ENCODE measurements at regions not wholly inside any gene's neighbourhood (a gene's known extent, or its start where the extent isn't known, plus 50 kb on each side); places are given as distances from the start of the nearest gene placed in this dataset.
"Not testable (repeated sequence)": the region's sequence is repeated elsewhere in the genome, so short reads cannot be mapped to it uniquely, and the experiment has no call there.

DNA sequence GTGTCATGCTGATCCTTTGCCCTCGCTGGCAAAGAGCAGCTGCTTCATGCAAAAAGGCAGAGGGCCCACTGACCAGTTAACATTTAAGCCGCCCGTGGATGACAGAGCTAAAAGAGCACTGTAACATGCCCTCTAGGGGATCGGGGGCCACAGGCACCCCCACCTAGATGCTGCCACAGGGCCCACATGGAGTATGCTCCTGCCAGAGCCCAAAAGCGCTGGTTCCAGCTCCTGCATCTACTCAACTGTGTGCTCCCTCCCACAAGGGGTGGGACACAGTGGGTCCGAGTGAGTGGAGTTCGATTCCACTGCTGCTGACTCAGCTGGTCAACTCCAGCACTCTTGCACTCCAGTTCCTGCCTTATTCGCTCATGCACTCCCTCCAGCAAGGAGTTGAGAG, 199.8 kb upstream of the CNTNAP2 start:
- DNase-seq: no peak

DNA sequence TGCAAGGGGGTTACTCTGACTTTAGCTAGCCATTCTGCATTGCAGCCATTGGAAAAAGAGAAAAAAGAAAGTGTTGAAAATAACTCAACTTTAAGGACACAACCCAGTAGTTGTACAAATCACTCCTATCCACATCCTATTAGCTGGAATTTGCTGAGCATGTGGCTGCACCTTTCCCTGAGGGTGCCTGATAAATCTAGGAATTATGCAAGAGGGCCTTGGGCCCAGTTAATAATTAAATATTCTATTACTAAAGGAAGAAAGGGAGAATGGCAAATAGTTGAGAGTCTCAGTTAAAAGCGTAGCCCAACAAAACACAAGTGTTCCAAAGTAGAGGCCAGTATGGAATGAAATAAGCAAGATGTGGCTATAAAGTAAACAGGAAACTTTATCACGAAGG, 200.9 kb upstream of the CNTNAP2 start:
- no peak for DNase-seq

DNA sequence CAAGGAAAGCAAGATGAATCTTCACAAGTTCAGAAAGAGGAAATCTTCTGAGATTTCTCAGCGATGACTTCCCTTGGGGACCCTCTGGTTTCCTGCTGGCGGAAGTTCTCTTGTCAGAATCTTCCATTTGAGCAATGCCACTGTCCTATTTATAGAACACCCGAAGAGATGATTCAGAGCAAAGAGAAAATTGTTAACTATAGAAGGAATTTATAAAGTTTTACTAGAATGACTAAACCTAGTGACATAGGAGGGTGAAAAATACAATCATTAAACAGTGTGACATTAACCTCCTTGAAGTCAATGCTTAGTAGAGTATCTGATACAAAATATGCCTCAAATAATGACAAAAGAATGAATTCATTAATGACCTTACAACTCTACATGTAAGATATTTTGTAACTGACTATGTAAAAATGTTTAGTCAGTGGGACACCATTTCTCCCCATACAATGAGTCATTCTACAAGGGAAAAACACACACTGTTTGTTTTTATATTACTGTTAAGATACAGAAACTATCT, 206.5 kb upstream of the CNTNAP2 start:
- DNase-seq: no peak

DNA sequence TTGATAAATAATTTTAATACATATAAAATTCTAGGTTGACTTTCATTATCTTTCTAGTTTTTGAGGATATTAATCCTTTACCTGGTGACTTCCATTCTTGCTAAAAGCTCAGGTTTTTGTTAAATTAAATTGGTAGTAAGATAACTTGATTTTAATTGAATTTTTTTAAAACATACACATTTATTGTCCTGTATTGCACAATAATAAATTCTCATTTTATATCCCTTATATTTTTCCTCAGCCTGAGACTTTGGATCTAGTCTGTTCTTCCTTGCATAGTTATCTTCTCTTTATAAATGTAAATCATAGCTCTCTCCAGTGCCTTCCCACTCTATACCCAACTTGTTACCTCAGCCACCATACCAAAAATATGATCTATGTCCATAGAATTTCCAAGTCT, 212.9 kb upstream of the CNTNAP2 start:
- no peak for DNase-seq

DNA sequence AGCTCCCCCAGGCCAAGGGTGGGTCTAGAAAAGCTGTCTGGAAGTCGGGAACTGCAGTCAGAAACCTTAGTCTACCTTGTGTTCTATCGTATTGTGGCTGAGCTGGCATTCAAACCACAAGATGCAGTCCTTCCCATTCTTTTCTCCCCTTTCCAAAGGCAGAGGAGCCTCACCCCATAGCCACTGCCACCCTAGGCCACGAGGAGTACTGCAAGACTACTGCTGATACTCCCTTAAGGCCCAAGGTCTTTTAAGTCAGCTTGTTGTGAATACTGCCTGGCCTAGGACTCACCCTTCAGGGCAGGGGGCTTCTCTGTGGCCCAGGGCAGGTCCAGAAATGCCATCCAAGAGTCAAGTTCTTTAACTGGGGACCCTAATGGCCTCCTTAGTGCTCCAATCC, 214.5 kb upstream of the CNTNAP2 start:
- no peak for DNase-seq

DNA sequence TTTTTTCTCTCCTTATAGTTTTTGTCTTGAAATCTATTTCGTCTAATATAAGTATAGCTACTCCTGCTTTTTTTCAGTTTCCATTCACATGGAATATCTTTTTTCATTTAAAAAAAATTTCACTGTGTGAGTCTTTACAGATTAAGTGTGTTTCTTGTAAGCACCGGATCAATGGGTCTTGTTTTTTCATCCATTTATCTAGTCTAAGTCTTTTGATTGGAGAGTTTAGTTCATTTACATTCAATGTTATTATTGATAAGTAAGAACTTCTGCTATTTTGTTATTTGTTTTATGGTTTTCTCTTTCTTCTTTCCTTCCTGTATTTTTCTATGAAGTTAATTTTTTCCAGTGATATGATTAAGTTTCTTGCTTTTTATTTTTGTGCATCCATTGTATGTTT, 216.7 kb upstream of the CNTNAP2 start:
- DNase-seq: no peak

DNA sequence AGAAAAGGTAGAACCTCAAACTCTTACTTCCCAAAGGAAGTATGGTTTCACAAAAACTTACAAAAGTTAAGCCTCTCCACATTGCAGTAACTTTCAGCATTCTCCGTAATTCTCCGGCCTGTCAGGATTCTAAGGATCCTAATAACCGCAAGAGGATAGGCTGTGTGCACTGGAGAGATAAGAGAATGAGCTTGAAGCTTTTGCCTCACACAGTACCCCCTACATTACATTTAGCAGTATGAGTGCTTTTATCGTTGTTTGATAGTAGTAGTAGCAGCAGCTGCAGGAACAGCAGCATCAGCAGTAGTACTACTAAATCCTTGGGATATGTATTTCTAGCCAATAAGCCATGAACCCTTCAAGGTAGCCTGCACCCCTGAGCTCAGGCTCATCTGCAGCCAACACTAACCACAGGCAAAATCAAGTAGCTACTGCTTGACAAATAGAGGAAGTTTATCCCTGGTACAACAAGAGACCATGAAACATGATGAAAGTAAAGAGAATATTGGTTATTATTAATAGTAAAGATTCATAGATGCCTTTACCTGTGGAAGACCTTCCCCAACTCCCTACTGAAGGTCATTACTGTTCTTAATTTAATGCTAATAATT, 222.6 kb upstream of the CNTNAP2 start:
- DNase-seq: no peak

DNA sequence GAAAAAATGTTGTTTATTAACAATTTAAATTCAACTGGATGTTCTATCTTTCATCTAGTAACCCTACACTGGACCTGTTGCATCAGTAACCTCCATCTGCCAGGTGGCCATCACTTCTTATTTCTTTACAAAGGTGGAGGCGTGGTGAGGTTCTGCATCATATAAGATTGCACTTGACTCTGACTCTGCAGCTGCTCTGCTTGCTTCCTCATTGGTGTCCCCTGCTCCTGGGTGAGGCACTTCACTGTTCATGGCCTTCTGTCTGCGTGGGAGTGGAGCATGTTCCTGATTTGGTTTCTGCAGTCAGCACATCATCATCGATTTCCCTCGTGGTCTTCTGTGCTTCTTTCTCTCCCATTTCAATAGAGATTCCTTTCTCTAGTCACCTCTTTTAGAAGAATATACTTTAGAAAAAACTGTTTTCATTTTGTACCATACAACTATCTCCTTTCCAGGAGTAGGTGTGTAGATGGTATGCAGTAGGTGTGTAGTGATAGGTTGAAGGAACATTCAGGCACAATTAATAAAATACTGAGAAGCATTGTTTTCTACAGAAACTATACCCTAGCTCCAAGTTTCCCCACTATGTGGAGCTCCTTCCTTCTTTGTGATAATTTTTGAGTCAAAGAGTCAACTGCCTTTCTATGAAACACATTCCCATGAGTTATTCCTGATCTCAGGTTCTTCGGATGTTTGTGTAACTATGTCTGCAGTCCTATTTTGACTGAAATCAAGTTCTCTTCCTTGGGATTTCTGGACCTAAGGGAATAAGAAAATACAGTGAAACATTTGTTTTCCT, 231.7 kb upstream of the CNTNAP2 start:
- DNase-seq: no peak

DNA sequence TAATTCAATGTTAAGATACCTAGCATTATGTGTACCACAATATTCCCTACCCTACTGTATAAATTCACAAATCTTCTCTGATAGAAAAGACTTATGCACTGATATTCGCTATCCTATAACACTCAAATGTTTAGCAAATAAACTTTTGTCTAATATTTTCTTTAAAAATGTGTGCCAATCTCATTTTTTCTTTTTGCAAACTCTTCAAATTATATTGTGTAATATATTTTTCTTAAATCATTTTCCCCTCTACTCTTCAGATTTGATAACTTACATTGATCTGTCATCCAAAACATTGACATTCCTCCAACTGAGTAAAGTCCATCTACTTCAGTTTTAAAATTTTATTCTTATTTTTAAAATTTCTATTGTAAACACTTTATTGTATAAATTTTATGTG, 240.2 kb upstream of the CNTNAP2 start:
- DNase-seq: no peak

DNA sequence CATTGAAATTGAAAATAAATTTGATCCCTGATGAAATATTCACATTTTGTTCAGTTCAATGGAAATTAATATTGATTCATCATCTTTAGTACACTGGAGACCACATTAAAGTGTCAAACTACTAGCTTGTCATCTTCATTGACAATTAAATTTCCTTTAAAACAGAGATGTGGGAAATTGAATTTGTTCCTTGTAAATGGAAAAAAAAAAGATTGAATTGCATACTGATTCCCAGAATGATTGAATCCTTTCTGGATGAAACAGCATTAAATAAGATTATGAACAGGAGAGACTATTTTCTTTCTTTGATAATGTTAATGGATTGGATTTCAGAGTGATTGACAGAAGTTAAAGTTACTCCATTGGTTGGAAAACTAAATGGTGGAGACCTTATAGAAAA, 241.3 kb upstream of the CNTNAP2 start:
- DNase-seq: no peak

DNA sequence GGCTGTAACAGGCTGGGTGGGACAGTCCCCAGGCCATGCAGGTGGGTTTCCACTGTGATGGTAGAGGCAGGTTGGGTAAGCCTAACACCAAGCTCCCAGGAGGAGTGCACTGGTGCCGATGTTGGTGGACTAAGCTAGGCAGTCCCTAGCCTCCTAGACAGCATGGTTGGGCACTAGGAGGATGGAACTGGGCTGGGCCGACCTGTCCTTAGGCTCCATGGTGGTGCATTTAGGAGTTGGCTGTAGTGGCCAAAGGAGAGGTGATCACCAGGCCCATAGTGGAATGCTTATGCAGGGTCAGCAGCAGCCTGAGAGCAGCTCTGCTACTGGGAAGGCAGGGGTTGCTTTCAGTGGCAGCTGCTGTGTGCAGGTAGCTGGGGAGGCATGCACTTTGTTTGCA, 247.7 kb upstream of the CNTNAP2 start:
- DNase-seq: no peak

DNA sequence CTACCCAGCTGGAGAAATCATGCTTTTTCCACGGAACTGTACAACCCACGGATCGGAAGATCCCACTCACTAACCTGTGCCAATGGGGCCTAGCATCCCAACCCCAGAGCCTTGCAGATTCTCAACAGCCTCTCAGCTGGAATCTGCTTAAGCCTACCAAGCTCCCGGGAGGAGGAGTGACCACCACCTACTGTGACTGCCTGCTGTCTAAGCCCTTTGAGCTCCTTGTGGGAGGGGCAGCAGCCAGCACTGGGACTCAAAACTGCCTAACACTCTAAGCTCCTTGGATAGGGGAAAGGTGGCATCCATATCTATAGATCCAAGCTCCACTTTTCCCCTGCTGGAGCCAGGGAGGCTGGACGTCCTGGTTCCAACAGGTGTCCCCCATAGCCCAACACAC, 254.4 kb upstream of the CNTNAP2 start:
- DNase-seq: no peak

DNA sequence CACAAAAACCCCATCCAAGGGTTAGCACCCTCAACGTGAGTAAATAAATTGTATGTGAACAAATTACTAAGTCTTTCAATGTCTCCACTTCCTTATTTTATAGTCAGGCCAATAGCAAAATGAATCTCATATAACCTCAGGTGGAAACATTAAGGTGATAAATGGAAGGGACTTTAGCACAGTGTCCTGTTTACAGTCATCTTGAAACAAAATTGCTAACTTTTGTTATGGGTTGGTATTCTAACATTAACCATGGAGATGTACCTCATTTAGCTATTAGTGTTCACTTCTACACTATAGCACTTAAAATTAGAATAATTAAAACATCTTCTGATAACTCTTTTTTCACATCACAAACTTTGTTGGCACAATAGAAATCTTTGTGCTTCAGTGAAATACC, 255.8 kb upstream of the CNTNAP2 start:
- no peak for DNase-seq

DNA sequence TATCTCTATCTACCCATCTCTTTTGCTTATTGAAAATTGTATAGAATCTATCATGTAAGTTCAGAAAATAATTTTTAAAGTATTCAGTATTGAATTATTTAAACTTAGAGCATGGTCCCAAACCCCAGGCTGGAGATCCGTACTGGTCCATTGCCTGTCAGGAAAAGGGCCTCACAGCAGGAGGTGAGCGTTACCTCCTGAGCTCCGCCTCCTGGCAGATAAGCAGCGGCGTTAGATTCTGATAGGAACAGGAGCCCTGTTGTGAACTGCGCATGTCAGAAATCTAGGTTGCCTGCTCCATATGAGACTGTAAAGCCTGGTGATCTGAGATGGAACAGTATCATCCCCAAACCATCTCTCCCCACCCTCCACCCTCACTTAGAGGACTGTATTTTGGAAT, 266.0 kb upstream of the CNTNAP2 start:
- DNase-seq: no peak

DNA sequence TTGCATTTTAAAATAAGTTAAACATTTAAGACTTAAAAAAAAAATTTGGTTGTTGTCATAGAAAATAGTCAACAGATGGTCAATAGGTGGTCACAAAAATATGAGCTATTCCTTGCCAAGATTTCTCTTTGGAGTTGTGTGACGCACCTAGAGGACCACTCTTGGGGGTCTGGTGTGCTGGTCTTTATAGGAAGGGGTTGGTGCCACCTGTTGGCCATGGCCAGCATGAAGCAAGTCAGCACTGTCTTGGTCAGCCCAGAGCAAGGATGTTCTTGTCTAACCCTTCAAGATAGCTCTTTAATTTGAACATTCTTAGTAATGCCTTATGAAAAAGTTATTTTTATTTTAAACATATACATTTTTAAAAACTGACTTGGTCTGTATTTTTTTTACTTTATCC, 267.9 kb upstream of the CNTNAP2 start:
- peak; percentile 13 for DNase-seq

DNA sequence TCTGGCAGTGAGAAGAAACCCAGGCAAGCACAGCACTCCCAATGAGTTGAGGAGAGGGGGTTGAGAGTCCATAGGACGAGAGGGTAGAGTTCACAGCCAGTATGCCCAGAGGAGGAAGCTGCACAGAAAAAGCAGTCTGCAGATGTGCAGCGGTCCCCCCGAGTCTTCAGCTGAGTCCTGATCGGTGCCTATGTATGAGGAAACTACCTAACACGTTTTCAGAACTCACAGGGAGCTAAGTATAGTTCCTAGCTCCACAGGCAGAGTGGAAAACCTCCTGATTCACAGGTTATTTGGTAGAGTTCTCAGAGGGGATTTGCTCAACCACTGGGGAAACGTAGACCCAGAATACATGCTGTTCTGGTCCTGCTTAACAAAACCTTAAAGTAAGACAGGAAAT, 271.3 kb upstream of the CNTNAP2 start:
- DNase-seq: no peak

DNA sequence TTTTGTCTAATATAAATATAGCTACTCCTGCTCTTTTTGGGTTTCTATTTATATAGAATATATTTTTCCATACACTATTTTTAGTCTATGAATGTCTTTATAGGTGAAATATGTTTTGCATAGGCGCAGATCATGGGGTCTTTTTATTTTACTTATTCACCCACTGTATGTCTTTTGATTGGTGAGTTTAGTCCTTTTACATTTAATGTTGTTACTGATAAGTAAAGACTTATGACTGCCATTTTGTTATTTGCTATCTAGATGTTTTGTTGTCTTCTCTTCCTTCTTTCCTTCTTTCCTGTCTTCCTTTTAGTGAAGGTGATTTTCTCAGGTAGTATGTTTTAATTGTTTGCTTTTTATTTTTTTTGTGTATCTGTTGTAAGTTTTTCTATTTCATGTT, 276.8 kb upstream of the CNTNAP2 start:
- DNase-seq: no peak

DNA sequence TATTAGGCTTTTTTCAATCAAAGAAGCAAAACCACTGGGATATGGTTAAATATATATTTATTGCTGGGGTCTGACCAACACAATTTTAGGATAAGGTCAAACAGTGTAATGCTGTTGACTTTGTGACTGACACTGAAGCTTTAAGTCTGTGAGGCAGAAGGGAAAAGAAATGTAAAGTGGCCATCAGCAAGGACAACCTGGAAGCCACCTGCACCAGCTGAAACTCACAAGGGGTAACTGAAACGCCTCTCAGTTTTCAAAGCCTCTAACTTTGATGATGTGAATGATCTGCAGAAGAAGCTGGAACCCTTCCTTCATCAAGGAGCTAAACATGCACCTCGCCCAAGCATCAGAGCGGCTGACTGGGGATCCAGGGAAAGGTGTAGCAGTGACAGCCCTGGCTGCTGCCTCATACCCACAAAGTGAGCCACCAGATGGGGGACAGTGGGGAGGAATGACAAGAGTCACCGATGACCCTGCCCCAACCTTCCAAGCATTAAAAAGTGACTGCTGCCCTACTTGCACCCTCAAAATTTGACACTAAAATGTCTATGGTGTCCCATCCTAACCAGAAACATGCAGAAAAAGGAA, 284.9 kb upstream of the CNTNAP2 start:
- DNase-seq: no peak

DNA sequence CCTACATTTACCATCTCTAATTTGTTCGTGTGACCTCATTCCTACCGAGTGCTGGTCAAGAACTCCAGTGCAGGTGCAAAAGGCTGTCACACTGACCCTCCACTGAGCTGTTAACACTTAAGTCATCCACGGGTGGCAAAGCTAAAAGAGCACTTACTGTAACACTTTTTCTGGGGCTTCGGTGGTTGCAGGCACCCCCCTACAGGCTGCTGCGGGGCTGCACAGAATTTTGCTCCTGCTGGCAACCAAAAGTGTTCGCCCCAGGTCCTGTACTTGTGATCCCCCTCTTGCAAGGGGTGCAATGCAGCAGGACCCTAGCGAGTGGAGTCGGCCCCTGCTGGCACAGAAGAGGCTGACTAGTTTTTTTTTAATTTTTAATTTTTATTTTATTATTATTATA, 298.9 kb upstream of the CNTNAP2 start:
- DNase-seq: no peak

DNA sequence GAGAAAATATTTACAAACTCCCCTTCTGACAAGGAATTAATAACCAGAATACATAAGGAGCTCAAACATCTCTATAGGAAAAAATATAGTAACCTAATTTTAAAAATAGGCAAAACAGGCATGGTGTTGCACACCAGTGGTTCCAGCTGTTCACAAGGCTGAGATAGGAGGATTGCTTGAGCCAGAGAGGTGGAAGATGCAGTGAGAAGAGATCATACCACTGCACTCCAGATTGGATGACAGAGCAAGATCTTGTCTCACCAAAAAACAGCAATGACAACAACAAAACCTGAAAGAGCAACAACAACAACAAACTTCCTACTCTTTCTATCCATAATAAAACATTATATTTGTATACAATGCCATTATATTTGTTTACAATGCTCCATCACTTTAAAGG, 304.4 kb upstream of the CNTNAP2 start:
- DNase-seq: no peak

DNA sequence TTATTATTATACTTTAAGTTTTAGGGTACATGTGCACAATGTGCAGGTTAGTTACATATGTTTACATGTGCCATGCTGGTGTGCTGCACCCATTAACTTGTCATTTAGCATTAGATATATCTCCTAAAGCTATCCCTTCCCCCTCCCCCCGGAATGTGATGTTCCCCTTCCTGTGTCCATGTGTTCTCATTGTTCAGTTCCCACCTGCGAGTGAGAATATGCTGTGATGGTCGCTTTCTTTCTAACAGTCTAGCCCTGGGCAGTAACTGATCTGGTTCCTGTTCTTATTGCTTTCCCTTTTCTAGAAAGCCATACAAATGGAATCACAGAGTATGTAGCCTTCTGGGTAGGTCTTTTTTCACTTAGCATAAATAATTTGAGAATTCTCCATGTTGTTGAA, 311.1 kb upstream of the CNTNAP2 start:
- not testable (repeated sequence) for DNase-seq

DNA sequence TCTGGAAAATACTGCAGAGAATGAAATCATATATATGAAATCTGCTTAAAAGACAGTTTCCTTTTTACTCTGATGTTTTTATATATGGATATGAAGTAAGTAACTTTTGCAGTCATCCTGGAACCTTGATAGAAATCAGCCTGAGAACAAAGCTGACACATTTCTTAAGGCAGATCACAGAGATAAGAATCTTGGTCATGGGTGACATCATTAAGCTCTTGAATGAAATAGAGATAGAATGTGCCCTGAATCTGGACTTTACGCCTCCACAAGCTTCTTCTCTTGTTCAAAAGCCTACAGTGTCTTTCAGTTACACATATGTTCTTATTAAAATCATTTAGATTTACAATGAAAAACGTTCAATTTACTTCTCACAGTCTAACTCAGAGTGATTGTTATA, 319.1 kb upstream of the CNTNAP2 start:
- DNase-seq: no peak

DNA sequence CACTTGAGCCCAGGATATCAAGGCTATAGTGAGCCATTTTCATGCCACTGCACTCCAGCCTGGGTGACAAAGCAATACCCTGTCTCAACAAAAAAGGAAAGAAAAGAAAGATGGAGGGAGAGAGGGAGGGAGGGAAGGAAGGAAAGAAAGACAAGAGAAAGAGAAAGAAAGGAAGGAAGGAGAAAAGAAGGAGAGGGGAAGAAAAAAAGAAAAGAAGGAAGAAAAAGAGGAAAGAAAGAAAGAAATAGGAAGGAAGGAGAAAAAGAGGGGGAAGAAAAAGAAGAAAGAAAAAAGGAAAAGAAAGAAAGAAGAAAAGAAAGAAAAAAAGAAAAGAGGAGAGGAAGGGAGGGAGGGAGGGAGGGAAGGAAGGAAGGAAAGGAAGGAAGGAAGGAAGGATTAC, 321.5 kb upstream of the CNTNAP2 start:
- no peak for DNase-seq

All from eye (tissue), 1 donor.